ENCODE measurements at regions not wholly inside any gene's neighbourhood (a gene's known extent, or its start where the extent isn't known, plus 50 kb on each side); places are given as distances from the start of the nearest gene placed in this dataset.

DNA sequence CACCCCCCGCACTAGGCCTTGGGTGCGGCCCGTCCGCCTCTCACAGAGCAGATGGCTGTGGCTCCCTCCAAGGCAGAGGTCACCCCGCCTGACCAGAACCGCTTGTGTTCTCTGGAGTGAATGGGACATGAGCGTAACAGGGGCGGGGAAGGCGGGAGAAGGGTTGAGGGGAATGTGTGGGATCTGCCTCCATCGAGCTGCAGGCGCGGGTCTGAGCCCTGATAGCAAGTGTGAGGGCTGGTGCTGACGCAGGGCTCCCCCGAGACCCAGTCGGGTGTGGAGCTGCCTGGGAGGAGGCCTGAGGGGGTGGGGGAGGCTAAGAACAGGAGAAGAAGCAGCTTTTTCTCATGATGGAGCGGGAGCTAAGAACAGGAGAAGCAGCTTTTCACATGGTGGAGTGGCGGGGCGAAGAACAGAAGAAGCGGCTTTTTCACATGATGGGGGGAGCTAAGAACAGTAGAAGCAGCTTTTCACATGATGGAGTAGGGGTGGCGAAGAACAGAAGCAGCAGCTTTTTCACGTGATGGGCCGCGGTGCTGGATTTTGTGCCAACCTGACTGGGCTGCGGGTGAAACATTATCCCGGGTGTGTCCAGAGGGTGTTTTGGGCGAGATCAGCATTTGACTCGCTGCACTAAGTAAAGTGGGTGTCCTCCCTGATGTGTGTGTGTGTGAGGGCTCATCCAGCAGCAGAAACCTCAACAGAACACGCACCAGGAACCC is 169.3 kb downstream of the TTLL2 start:
- TF ChIP-seq, protein P1, sequence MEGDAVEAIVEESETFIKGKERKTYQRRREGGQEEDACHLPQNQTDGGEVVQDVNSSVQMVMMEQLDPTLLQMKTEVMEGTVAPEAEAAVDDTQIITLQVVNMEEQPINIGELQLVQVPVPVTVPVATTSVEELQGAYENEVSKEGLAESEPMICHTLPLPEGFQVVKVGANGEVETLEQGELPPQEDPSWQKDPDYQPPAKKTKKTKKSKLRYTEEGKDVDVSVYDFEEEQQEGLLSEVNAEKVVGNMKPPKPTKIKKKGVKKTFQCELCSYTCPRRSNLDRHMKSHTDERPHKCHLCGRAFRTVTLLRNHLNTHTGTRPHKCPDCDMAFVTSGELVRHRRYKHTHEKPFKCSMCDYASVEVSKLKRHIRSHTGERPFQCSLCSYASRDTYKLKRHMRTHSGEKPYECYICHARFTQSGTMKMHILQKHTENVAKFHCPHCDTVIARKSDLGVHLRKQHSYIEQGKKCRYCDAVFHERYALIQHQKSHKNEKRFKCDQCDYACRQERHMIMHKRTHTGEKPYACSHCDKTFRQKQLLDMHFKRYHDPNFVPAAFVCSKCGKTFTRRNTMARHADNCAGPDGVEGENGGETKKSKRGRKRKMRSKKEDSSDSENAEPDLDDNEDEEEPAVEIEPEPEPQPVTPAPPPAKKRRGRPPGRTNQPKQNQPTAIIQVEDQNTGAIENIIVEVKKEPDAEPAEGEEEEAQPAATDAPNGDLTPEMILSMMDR (IDR thresholded peaks at IDR 0.05; ENCODE audit: low read length), result no peak
- no peak for TF ChIP-seq EZH2 (IDR thresholded peaks at IDR 0.05; ENCODE audit: borderline replicate concordance, low read length)

All from OCI-LY1 (cell line).